ENCODE measurements at regions not wholly inside any gene's neighbourhood (a gene's known extent, or its start where the extent isn't known, plus 50 kb on each side); places are given as distances from the start of the nearest gene placed in this dataset.

- H3K36me3 ChIP-seq, result no peaks in the 10 kb centered on the region
- intact Hi-C loops (cut with DNase I; ENCODE audit: low total_unique reads), result no loop called here
- H3K4me3 ChIP-seq, result no peak overlapping the region
- no peak overlapping the region for H3K27ac ChIP-seq
- 74 to 84% (median 81%) methylated on average over 9 of the region's 9 CpGs for WGBS, 5 donors
- no peaks in the 10 kb centered on the region for H3K4me1 ChIP-seq
- no peaks in the 10 kb centered on the region for H3K9me3 ChIP-seq
- no peak for DNase-seq
- no peaks in the 10 kb centered on the region for H3K27me3 ChIP-seq
- TF ChIP-seq POLR2A (IDR thresholded peaks at IDR 0.05), result no peak
- no peak for TF ChIP-seq CTCF (IDR thresholded peaks at IDR 0.05)
- no peak for TF ChIP-seq EP300 (IDR thresholded peaks at IDR 0.05)
- no peak for TF ChIP-seq POLR2AphosphoS5 (IDR thresholded peaks at IDR 0.05)
Observed at GRCh38 chr4:32798471-32799159, 2078.4 kb downstream of the PCDH7 start.

DNA sequence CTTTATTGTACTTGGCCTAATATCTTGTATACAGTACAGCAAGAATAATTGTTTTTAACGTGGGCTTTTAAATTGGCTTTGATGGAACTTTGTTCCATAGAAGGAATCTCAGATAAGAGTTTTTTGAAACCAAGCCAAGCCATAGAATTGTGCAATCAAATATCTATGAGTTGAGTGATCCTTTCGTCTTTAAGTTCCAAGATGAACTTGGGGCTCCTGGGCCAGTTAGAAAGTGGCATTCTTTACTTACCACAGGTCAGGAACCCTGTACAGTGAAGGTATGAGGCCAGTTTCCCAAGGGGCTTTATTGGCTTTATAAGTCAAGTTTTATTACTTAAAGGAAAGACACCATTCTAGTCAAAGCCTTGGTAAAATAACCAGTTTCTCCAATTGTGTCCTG lies 2104.2 kb downstream of the PCDH7 start:
- Histone ChIP-seq H3K4me1 (no peaks in the 10 kb centered on the region), H3K4me3 (no peak overlapping the region), H3K27me3 (no peaks in the 10 kb centered on the region), H3K9me3 (peaks cover 0 to 16% (median 6%) of the 10 kb centered on the region in 4 donors), H3K27ac (no peak overlapping the region), H3K36me3 (no peaks in the 10 kb centered on the region)
- intact Hi-C loops (cut with DNase I; ENCODE audit: low total_unique reads), result no loop called here
- no peak for TF ChIP-seq POLR2A (IDR thresholded peaks at IDR 0.05)
- TF ChIP-seq POLR2AphosphoS5 (IDR thresholded peaks at IDR 0.05), result no peak
- no peak for TF ChIP-seq CTCF (IDR thresholded peaks at IDR 0.05)
- no peak for TF ChIP-seq EP300 (IDR thresholded peaks at IDR 0.05)
- no peak for DNase-seq
- WGBS, 5 donors, result 28 to 52% (median 33%) methylated on average over 2 of the region's 2 CpGs

GRCh38 chr4:32826169-32826568 lies 2106.0 kb downstream of the PCDH7 start:
- no peaks in the 10 kb centered on the region for H3K4me1 ChIP-seq
- DNase-seq, result no peak
- H3K4me3 ChIP-seq, result no peak overlapping the region
- no peak for TF ChIP-seq POLR2AphosphoS5 (IDR thresholded peaks at IDR 0.05)
- no peak for TF ChIP-seq POLR2A (IDR thresholded peaks at IDR 0.05)
- TF ChIP-seq EP300 (IDR thresholded peaks at IDR 0.05), result no peak
- no peak for TF ChIP-seq CTCF (IDR thresholded peaks at IDR 0.05)
- H3K27me3 ChIP-seq, result no peaks in the 10 kb centered on the region
- intact Hi-C loops (cut with DNase I; ENCODE audit: low total_unique reads), result no loop called here
- H3K27ac ChIP-seq, result no peak overlapping the region
- H3K9me3 ChIP-seq, result peaks cover 0 to 16% (median 6%) of the 10 kb centered on the region in 4 donors
- H3K36me3 ChIP-seq, result no peaks in the 10 kb centered on the region
- 82 to 88% (median 85%) methylated on average over 3 of the region's 3 CpGs for WGBS, 5 donors

DNA sequence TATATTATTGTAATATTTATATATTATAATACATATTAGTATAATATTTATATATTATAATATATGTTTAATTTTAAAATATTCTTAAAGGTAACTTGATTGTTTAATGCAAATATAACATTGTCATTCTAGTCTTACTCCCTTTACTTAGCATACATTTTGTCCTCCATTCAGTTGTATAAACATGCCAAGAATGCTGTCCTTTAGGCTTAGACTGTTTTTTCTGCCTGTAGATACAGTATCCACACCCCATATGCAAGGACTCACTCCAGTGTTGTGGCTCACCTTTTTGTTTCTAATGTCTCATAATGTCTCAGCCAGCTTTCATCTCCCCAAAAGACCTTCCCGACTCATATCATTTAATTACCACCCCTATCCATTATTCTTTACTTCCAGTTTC lies 2110.0 kb downstream of the PCDH7 start:
- TF ChIP-seq EP300 (IDR thresholded peaks at IDR 0.05) (no peak), CTCF (IDR thresholded peaks at IDR 0.05) (no peak)
- WGBS, 5 donors, result 81 to 94% (median 87%) methylated on average over 1 of the region's 1 CpG
- Histone ChIP-seq H3K4me1 (no peaks in the 10 kb centered on the region), H3K27ac (no peak overlapping the region), H3K9me3 (peaks cover 0 to 12% (median 6%) of the 10 kb centered on the region in 4 donors), H3K27me3 (no peaks in the 10 kb centered on the region), H3K4me3 (no peak overlapping the region), H3K36me3 (no peaks in the 10 kb centered on the region)
- no peak for DNase-seq
- intact Hi-C loops (cut with DNase I; ENCODE audit: low total_unique reads), result no loop called here

Data from stomach (tissue), 8 donors.